ENCODE measurements at regions not wholly inside any gene's neighbourhood (a gene's known extent, or its start where the extent isn't known, plus 50 kb on each side); places are given as distances from the start of the nearest gene placed in this dataset.
A peak's percentile ranks its signal among the peaks of the same experiment; 100 is the strongest.

DNA sequence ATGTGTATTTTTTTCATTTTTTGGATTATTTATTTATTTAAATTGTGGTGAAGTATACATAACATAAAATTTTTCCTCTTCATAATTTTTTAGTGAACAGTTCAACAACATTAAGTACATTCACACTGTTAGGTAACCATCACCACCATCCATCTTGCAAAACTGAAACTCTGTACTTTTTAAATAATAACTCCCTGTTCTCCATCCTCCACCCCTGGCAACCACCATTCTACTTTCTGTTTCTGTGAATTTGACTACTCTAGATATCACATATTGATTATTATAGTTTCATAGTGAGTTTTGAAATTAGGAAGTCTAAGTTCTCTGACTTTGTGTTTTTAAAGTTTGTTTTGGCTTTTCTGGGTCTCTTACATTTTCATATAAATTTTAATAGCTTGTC, 89.3 kb upstream of the STX18 start:
- peak; percentile 58 for TF ChIP-seq RUNX3 (IDR thresholded peaks at IDR 0.05; ENCODE audit: low read length)
- no peak for TF ChIP-seq IRF4 (IDR thresholded peaks at IDR 0.05; ENCODE audit: low read depth, low read length)
- TF ChIP-seq, protein P1, sequence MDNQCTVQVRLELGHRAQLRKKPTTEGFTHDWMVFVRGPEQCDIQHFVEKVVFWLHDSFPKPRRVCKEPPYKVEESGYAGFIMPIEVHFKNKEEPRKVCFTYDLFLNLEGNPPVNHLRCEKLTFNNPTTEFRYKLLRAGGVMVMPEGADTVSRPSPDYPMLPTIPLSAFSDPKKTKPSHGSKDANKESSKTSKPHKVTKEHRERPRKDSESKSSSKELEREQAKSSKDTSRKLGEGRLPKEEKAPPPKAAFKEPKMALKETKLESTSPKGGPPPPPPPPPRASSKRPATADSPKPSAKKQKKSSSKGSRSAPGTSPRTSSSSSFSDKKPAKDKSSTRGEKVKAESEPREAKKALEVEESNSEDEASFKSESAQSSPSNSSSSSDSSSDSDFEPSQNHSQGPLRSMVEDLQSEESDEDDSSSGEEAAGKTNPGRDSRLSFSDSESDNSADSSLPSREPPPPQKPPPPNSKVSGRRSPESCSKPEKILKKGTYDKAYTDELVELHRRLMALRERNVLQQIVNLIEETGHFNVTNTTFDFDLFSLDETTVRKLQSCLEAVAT (IDR thresholded peaks at IDR 0.05), result no peak
- TF ChIP-seq NBN (IDR thresholded peaks at IDR 0.05), result no peak
- TF ChIP-seq NFYB (IDR thresholded peaks at IDR 0.05; ENCODE audit: insufficient read depth, low read depth, low read length), result no peak
- TF ChIP-seq ZBED1 (IDR thresholded peaks at IDR 0.05; ENCODE audit: borderline replicate concordance), result no peak
- no peak for TF ChIP-seq RB1 (IDR thresholded peaks at IDR 0.05; ENCODE audit: borderline replicate concordance)
- TF ChIP-seq, protein P2, sequence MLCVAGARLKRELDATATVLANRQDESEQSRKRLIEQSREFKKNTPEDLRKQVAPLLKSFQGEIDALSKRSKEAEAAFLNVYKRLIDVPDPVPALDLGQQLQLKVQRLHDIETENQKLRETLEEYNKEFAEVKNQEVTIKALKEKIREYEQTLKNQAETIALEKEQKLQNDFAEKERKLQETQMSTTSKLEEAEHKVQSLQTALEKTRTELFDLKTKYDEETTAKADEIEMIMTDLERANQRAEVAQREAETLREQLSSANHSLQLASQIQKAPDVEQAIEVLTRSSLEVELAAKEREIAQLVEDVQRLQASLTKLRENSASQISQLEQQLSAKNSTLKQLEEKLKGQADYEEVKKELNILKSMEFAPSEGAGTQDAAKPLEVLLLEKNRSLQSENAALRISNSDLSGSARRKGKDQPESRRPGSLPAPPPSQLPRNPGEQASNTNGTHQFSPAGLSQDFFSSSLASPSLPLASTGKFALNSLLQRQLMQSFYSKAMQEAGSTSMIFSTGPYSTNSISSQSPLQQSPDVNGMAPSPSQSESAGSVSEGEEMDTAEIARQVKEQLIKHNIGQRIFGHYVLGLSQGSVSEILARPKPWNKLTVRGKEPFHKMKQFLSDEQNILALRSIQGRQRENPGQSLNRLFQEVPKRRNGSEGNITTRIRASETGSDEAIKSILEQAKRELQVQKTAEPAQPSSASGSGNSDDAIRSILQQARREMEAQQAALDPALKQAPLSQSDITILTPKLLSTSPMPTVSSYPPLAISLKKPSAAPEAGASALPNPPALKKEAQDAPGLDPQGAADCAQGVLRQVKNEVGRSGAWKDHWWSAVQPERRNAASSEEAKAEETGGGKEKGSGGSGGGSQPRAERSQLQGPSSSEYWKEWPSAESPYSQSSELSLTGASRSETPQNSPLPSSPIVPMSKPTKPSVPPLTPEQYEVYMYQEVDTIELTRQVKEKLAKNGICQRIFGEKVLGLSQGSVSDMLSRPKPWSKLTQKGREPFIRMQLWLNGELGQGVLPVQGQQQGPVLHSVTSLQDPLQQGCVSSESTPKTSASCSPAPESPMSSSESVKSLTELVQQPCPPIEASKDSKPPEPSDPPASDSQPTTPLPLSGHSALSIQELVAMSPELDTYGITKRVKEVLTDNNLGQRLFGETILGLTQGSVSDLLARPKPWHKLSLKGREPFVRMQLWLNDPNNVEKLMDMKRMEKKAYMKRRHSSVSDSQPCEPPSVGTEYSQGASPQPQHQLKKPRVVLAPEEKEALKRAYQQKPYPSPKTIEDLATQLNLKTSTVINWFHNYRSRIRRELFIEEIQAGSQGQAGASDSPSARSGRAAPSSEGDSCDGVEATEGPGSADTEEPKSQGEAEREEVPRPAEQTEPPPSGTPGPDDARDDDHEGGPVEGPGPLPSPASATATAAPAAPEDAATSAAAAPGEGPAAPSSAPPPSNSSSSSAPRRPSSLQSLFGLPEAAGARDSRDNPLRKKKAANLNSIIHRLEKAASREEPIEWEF (IDR thresholded peaks at IDR 0.05; ENCODE audit: insufficient replicate concordance, low read depth, low read length), result peak; percentile 91
- TF ChIP-seq, protein P3, sequence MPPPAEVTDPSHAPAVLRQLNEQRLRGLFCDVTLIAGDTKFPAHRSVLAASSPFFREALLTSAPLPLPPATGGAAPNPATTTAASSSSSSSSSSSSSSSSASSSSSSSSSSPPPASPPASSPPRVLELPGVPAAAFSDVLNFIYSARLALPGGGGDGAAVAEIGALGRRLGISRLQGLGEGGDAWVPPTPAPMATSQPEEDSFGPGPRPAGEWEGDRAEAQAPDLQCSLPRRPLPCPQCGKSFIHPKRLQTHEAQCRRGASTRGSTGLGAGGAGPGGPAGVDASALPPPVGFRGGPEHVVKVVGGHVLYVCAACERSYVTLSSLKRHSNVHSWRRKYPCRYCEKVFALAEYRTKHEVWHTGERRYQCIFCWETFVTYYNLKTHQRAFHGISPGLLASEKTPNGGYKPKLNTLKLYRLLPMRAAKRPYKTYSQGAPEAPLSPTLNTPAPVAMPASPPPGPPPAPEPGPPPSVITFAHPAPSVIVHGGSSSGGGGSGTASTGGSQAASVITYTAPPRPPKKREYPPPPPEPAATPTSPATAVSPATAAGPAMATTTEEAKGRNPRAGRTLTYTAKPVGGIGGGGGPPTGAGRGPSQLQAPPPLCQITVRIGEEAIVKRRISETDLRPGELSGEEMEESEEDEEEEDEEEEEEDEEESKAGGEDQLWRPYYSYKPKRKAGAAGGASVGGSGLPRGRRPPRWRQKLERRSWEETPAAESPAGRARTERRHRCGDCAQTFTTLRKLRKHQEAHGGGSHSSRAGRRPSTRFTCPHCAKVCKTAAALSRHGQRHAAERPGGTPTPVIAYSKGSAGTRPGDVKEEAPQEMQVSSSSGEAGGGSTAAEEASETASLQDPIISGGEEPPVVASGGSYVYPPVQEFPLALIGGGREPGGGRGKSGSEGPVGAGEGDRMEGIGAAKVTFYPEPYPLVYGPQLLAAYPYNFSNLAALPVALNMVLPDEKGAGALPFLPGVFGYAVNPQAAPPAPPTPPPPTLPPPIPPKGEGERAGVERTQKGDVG (CRISPR knock-in tag; IDR thresholded peaks at IDR 0.05), result no peak
- TF ChIP-seq, protein P4, sequence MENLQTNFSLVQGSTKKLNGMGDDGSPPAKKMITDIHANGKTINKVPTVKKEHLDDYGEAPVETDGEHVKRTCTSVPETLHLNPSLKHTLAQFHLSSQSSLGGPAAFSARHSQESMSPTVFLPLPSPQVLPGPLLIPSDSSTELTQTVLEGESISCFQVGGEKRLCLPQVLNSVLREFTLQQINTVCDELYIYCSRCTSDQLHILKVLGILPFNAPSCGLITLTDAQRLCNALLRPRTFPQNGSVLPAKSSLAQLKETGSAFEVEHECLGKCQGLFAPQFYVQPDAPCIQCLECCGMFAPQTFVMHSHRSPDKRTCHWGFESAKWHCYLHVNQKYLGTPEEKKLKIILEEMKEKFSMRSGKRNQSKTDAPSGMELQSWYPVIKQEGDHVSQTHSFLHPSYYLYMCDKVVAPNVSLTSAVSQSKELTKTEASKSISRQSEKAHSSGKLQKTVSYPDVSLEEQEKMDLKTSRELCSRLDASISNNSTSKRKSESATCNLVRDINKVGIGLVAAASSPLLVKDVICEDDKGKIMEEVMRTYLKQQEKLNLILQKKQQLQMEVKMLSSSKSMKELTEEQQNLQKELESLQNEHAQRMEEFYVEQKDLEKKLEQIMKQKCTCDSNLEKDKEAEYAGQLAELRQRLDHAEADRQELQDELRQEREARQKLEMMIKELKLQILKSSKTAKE (IDR thresholded peaks at IDR 0.05; ENCODE audit: low read depth, poor library complexity, severe bottlenecking), result no peak
- no peak overlapping the region for H3K27ac ChIP-seq (ENCODE audit: control insufficient read depth, insufficient read depth)
- no peak overlapping the region for H3K9ac ChIP-seq (ENCODE audit: control insufficient read depth, insufficient read depth, low read length)
- no peaks in the 10 kb centered on the region for H3K27me3 ChIP-seq (replicated peaks in 1 of 2; ENCODE audit: control insufficient read depth in 2 of 2, insufficient read depth in 2 of 2, low read length in 1 of 2)
- CTCF ChIA-PET, result no interaction called here
- in situ Hi-C loops (cut with MboI), result no loop called here
- H4K20me1 ChIP-seq (ENCODE audit: control insufficient read depth, insufficient read depth), result no peaks in the 10 kb centered on the region
- H3K79me2 ChIP-seq (ENCODE audit: control insufficient read depth, insufficient read depth, low read length), result no peaks in the 10 kb centered on the region
- H3K4me2 ChIP-seq (ENCODE audit: control insufficient read depth, insufficient read depth), result 0 out of 2 replicates have a peak overlapping the region, but pooled peaks have one; percentile 44
- BruUV-seq (replicated peaks), result no TSS peak
- FAIRE-seq (peak; percentile 38), ATAC-seq (peak; percentile 99), DNase-seq (ENCODE audit: low read depth, low spot score) (peak; percentile 8)
- no peaks in the 10 kb centered on the region; a peak in 1 of 4 replicates for H3K36me3 ChIP-seq (ENCODE audit: control insufficient read depth in 2 of 2, insufficient read depth in 2 of 2, low read length in 1 of 2)
- no peak overlapping the region for H3K4me3 ChIP-seq
- peaks cover 7% of the 10 kb centered on the region for H3K4me1 ChIP-seq (ENCODE audit: control insufficient read depth, insufficient read depth, low read length)
- POLR2A ChIA-PET, result no interaction called here
- SMC1A ChIA-PET (ENCODE audit: uncharacterized antibody, unreplicated experiment), result no interaction called here
- no peaks in the 10 kb centered on the region; the same call in 2 of the 3 replicates for H3K9me3 ChIP-seq (replicated peaks; ENCODE audit: control insufficient read depth, insufficient read depth, low read length)
- no peak overlapping the region for H2AFZ ChIP-seq (ENCODE audit: control insufficient read depth, low read depth, low read length)
- intact Hi-C loops (cut with micrococcal nuclease; ENCODE audit: unreplicated experiment), result no loop called here
- RAD21 ChIA-PET (ENCODE audit: unreplicated experiment), result interaction anchor here (1.5 kb wide), 1 partner anchor 131 kb away, joined by 3 read pairs; no protein-coding TSS in a partner anchor

Measured in GM12878 (cell line).